HG03354 (cell line): ENCODE measurements at regions not wholly inside any gene's neighbourhood (a gene's known extent, or its start where the extent isn't known, plus 50 kb on each side); places are given as distances from the start of the nearest gene placed in this dataset.
"Not testable (repeated sequence)": the region's sequence is repeated elsewhere in the genome, so short reads cannot be mapped to it uniquely, and the experiment has no call there.

Source experiments
- ATAC-seq: cut with Tn5 transposase; IDR thresholded peaks from one replicate; pipeline ENCODE4 v1.9.1; 2021; ENCODE audit warnings: mild to moderate bottlenecking; ENCODE audit not compliant: unreplicated experiment, poor library complexity, severe bottlenecking

DNA sequence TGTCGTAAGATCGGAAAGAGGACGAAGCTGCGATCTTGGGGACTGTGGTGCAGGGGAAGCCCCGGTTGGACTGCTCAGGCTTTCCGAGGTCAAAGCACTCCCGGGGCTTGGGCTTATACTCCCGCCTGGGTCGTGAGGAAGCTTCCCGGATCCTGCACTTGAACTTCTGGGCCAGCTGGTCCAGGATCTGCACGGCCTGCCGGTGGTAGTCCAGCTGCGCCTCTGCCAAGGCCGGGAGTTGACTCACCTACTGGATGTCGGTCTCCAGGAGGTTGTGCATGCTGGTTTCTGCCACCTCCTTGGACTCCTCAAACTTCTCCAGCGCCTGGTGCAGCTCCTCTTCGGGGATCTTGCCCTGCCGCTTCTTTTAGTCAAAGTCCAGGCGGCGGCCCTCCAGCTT is 99.2 kb downstream of the KPNA2 start:
- no peak for ATAC-seq

DNA sequence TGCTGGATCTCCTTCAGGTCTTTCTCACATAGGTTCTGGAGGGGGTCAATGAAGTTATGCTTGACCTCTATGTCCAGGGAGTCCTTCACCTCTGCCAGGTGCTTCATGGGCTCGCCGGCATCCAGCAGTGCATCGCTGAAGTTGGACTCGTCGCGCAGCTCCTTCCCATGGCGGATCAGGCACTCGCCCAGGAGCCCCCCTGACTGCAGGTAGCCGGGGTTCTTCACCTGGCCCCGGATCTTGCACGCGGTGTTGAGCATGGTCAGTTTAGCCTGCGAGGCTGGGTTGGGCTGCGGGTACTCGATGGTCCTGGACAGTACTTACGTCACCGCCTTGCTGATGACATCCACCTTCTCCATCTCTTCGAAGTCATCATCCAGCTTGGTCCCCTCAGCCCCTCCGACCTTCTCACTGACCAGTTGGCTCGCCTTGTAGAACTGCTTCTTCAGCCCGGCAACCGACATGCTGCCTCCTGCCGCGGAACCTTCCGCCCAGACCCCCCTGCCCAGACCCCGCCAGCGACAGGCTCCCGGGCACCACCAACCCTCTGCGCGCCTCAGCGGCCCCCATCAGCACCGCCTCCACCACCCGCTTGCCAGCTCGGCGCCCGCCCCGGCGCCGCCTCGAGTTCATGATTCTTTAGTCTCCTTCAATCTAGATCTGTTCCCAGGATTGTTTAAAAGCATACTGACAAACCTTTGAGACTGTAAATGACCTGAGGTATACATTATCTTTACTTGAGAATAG is 99.8 kb downstream of the KPNA2 start:
- ATAC-seq = no peak

DNA sequence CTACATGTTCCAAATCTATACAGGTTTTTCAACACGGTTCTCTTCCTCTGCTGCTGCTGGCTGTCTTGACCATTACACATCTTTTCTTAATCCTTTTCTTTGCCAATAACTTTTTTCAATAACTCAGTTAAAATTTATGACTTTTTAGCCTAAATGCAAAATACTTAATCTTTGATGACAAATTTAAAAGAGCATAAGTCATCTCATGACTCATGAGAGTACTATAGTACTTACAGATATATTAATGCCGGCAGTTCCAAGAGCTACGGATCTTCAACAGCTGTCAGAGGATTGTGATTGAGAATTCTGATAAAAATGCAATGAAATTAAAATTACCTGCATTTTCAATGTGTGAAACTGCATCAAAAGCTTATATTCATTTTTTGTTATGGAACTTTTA is 105.5 kb downstream of the KPNA2 start:
- ATAC-seq = no peak

DNA sequence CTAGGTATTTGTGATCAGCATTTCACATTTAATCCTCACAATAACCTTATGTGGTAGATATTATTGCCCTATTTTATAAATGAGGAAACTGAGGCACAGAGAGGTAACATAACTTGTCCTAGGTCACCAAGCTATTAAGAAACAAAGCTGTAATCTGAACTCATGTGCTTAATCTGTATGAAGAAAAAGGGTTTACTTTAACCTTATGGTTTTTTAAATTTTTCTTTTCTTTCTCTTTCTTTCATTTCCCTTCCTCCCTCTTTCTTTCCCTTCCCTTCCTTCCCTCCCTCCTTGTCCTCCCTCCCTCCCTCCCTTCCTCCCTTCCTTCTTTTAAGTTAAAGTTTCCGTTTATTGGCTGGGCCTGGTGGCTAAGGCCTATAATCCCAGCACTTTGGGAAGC is 105.2 kb upstream of the AMZ2 start:
- ATAC-seq = no peak

DNA sequence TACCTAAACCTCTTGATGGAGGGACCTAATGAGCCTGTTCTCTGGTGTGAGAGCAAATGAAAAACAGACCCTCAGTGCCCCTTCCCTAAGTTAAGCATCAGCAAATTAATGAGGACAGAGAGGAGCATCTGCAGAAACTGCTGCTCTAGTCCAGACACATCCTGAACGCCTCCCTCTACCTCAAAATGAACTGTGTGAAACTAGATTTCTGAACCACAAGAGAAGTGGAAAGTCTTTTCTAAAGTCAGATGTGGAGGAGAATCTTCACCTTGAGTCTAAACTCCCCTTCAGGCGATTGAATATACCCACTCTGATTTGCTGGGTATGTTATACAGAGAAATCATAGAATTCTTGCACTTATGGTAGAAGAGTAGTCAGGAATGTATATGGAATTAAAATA is 104.4 kb upstream of the AMZ2 start:
- no peak for ATAC-seq

DNA sequence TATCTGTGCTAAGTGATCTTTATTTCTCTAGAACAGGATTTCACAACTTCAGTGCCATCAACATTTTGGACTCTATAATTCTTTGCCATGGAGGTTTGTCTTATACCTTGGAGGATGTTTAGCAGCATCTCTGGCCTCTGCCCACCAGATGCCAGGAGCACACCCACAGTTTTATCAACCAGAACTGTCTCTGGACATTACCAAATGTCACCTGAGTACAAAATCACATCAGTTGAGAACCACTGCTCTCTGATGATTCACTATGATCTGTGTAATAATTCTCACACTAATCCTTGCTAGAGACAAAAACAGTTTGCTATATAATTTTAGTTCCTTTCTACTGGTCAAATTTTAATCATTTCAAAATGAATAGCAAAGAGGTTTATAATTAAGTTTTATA is 102.8 kb upstream of the AMZ2 start:
- ATAC-seq = no peak

DNA sequence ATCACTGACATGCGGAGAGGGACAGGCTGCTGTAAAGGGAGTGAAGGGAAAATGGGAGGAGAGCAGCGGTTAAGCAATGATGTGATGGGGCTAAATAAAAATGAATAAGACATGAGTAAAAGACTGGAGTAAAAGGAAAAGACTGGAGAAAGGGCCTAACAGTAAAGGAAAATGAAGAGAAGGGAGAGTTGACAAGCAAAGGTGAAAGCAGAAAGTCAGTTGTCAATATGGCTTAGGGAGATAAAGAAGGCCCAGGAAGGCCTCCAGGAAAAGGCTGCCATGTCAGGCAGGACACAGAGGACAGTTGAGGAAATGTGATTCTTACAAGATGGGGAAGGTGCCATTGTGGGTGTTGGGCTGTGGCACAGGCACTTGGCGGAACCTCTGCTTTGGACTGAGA is 98.9 kb upstream of the AMZ2 start:
- no peak for ATAC-seq

DNA sequence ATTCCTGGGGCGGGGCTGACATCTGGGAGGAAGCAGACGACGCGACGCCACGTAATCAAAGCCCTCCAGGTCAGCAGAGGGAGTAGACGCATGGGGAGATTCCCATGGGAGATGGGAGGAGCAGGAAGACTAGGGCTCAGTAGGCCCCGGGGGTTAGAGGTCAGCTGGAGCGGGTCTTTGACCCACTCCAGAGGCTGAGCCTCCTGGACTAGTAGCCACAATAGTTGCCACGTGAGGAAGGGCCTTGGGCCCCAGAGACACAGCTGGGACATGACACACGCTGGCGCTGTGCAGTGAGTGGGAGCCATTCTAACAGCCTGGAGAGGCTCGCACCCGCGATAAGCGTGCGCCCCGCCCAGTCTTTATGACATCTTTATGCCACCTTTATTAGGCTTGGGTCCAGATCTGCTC is 95.7 kb upstream of the AMZ2 start:
- no peak for ATAC-seq

DNA sequence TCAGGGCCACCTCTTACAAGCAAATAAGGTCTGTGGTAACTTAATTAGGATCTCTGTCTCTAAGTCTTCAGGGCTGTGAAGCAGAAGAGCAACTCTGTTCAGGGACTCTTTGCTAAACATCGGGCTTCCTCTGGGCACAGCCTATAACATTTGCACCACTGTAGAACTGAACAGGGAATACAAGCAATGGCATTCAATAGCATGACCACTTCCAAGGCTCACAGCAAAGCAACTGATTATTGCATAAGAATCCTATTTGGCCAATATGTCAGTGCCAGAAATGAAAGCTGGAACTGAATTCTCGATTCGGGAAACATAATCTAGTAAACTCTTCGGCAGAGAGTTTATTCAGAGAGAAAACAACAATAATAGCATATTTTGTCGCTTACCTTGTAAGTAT is 92.2 kb upstream of the AMZ2 start:
- no peak for ATAC-seq

DNA sequence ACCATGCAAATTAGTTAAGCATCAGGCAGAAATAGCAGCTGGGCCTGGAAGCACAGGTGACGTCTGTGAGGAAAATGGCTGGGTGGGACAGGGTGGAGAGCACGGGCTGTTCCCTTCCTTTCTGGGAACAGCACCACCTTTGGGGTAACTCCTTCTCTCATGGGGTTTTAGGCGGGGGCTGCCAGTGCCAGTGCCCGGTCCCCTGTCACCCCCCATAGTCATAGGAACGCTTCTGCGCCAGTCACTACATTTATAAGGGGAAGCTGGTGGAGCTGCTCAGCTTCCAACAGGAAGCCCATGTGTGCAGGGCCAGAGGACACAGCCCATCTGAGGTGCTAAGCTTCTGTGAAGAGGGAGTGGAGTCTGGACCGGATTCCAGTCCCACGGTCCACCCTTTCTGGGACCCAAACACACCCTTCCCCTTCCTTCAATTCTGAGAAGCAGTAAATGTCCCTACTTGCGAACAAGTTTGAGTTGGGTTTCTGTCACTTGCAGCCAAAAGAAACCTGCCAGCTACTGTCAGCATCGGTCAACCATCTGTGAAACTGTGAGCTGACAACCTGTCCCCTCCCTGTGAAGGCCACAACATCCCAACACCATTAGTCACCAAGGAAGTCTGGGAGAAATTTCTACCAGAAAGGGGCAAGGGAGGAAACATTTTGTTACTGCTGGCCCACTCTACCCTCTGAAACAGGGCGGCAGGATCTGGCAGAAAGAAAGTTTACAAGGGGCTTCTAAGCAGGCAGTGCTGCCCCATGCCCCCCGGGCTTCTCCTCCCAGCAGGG is 86.0 kb upstream of the AMZ2 start:
- ATAC-seq = no peak

DNA sequence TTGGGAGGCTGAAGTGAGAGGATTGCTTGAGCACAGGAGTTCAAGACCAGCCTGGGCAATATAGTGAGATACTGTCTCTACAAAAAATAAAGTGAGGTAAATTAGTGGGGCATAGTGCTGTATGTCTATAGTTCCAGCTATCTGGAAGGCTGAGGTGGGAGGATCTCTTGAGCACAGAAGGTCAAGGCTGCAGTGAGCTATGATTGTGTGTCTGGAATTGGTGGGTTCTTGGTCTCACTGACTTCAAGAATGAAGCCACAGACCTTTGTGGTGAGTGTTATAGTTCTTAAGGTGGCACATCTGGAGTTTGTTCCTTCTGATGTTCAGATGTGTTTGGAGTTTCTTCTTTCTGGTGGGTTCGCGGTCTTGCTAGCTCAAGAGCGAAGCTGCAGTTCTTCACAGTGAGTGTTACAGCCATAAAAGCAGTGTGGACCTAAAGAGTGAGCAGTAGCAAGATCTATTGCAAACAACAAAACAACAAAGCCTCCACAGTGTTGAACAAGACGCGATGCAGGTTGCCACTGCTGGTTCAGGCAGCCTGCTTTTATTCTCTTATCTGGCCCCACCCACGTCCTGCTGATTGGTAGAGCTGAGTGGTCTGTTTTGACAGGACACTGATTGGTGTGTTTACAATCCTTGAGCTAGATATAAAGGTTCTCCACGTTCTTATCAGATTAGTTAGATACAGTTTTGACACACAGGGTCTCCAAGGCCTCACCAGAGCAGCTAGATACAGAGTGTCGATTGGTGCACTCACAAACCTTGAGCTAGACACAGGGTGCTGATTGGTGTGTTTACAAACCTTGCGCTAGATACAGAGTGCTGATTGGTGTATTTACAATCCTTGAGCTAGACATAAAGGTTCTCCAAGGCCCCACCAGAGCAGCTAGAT is 79.3 kb upstream of the AMZ2 start:
- ATAC-seq = not testable (repeated sequence)

DNA sequence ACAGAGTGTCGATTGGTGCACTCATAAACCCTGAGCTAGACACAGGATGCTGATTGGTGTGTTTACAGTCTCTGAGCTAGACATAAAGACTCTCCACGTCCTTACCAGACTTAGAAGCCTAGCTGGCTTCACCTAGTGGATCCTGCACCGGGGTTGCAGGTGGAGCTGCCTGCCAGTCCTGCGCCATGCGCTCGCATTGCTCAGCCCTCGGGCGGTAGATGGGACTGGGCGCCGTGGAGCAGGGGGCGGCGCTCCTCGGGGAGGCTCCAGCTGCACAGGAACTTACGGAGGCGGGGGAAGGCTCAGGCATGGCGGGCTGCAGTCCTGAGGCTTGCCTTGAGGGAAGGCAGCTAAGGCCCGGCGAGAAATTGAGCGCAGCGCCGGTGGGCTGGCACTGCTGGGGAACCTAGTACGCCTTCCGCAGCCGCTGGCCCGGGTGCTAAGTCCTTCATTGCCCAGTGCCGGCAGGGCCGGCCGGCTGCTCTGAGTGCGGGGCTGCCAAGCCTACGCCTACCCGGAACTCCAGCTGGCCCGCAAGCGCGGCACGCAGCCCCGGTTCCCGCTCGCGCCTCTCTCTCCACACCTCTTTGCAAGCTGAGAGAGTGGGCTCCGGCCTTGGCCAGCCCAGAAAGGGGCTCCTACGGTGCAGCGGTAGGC is 78.5 kb upstream of the AMZ2 start:
- ATAC-seq = not testable (repeated sequence)

DNA sequence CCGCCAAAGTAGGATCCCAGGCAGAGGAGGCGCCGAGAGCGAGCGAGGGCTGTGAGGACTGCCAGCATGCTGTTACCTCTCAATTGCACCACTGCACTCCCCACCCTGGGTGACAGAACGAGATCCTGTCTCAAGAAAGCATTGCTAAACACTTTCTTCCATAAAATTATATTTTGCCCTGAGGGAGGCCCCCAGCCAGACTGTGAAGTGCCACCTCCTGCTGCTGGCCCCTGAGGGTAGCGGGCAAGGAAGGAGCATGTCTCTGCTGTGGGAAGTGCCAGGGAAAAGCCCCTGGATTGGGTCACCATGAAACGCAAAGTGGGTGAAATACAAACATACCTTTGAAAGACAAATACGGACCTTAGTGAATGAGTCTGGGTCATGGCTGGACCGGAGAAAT is 78.0 kb upstream of the AMZ2 start:
- ATAC-seq = no peak

DNA sequence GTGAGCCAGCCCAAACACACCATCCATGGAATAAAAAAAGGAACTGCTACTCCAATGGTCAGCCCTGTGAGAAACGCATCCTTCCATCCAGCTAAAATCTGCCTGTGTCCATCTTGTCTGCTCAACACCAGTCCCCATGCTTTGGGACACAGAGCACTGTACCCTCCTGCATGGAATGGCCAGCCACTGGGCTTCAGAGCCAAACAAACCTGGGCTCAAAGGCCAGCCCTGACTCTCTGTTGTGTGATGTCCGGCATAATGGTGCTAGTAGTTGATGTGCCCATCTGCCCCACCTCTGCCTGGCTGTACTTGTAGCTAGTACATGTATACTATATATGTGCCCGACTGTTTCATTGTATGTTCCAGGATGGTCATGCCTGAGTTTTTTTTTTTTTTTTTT is 77.6 kb upstream of the AMZ2 start:
- ATAC-seq = no peak

DNA sequence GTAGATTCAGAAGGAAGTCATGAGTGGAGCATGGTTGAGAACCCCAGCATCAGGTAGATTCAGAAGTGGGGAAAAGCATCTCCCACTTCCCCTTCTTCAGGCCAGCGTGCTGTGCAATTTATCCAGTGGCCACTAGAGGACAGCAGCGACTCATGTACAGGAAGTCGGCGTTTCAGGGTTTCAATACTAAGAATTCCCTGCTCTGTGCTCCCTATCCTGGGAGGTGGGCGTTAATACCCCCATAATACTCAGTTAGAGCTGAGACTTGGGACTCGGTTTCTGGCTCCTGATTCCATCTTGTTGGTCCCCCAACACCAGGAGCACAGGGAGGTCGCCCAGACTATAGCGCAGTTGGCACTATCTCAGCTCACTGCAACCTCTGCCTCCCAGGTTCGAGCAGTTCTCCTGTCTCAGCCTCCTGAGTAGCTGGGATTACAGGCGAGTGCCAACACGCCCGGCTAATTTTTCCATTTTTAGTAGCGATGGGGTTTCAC is 75.3 kb upstream of the AMZ2 start:
- ATAC-seq = no peak

DNA sequence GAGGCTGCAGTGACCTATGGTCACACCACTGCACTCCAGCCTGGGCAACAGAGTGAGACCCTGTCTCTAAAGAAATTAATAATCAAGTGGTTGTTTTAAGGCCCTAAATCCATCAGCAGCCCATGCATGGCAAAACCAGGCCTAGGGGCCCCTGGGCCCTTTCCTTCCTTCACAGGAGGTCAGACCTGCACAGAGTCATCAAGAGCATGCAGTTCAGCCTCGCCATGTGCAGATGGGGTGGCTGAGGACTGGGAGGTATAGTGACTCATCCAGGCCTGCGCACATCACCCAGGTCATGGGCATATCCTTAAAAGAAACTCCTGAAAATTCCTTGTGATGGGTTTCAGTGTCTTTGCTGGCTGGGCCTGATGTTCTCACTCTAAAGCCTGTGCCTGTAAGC is 72.4 kb upstream of the AMZ2 start:
- no peak for ATAC-seq

DNA sequence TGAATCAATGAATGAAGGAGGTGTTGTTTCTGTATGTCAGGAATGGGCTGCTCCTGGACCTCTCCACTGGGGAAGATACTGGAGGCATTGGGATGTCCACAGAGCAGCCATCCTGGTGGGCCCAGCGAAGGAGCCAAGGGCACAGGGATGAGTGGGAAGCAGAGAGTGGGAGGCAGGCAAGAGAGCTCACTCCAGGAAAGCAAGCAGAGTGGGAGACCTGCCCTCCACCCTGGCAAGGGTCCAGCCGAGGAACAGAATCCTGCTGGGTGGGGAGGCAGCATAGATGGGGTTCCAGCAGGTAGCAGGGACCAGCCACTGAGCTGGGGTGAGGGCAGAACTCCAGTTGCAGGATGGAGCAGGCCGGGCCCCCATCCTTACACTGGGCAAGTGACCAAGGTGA is 71.9 kb upstream of the AMZ2 start:
- no peak for ATAC-seq

DNA sequence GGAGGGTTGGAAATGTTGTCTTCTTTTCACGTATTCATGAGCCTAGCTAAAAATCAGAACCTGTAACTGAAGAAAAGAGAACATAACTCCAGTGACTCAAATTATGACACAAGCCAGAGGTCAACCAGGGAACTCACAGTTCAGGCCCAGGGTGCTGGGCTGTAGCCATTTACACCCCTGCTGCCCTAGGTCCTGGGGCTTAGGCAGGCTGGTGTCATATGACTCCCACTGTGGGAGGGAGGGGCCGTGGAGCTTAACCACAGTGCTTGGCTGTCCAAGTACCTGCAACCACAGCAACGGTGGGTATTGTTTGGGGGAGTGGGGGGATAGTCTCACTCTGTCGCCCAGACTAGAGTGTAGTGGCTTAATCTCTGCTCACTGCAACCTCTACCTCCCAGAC is 71.1 kb upstream of the AMZ2 start:
- ATAC-seq = no peak

DNA sequence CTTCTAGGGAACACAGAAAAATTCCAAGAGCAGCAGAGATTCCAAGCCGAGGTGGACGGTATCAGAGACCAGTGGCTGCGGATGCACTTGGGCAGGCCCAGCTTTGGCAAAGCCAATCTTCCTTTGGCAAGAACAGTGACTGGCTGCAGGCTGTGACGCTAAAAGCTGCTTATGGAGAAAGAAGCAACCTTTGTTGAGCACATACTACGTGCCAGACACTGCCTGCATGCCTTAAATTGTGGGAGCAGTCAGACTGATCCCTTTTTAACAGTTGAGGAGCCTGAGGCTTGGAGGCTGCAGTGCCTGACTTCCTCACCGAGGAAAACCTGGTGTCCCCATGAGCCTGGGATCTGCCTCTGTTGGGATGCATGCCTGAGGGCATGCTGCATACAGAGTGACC is 69.0 kb upstream of the AMZ2 start:
- ATAC-seq = no peak
